Left ventricle myocardium inferior (tissue), 1 donor: ENCODE measurements at regions not wholly inside any gene's neighbourhood (a gene's known extent, or its start where the extent isn't known, plus 50 kb on each side); places are given as distances from the start of the nearest gene placed in this dataset.

Experiments used
- DNase-seq: peaks from one replicate; pipeline ENCODE4 v3.0.0-alpha.2; 2020
- H3K27ac ChIP-seq: fragments of 200-600 bp; replicated peaks from 2 replicates; pipeline ENCODE4 v1.8.0; 2021
- H3K27me3 ChIP-seq: fragments of 200-600 bp; 2 replicates; pipeline ENCODE4 v1.8.0; 2021; ENCODE audit warnings: low read depth
- H3K36me3 ChIP-seq: fragments of 200-600 bp; 2 replicates; pipeline ENCODE4 v1.8.0; 2021
- H3K4me1 ChIP-seq: fragments of 200-600 bp; 2 replicates; pipeline ENCODE4 v1.8.0; 2021
- H3K4me3 ChIP-seq: fragments of 200-600 bp; 2 replicates; pipeline ENCODE4 v1.8.0; 2021; ENCODE audit warnings: mild to moderate bottlenecking, moderate library complexity
- H3K9me3 ChIP-seq: fragments of 200-600 bp; replicated peaks from 2 replicates; pipeline ENCODE4 v1.8.0; 2021
- CTCF ChIP-seq: fragments of 200-600 bp; IDR thresholded peaks from 2 replicates; pipeline ENCODE4 v1.8.0; 2021; ENCODE audit warnings: antibody characterized with exemption, mild to moderate bottlenecking, borderline replicate concordance
- intact Hi-C: fragments of 100-400 bp; cut with micrococcal nuclease; formaldehyde crosslinking; loops from one replicate; pipeline ENCODE4 v1.11.0; 2022
- donor health status: DM: no; HTN: yes; CAD: no; lungs with severe emphysema.

- Histone ChIP-seq H3K4me3 (no peak overlapping the region), H3K36me3 (no peaks in the 10 kb centered on the region), H3K9me3 (no peaks in the 10 kb centered on the region), H3K4me1 (no peaks in the 10 kb centered on the region), H3K27me3 (no peaks in the 10 kb centered on the region), H3K27ac (no peak overlapping the region)
- no peak for TF ChIP-seq CTCF
- DNase-seq, result no peak
- intact Hi-C loops, result no loop called here
Observed at GRCh38 chr9:3689555-3689954, 163.8 kb upstream of the RFX3 start.

GRCh38 chr9:3687145-3687544 lies 161.3 kb upstream of the RFX3 start:
- Histone ChIP-seq H3K27ac (no peak overlapping the region), H3K9me3 (no peaks in the 10 kb centered on the region), H3K36me3 (no peaks in the 10 kb centered on the region), H3K4me1 (no peaks in the 10 kb centered on the region), H3K27me3 (no peaks in the 10 kb centered on the region), H3K4me3 (no peak overlapping the region)
- TF ChIP-seq CTCF, result no peak
- intact Hi-C loops, result no loop called here
- DNase-seq, result no peak

GRCh38 chr9:3682186-3682585 lies 156.4 kb upstream of the RFX3 start:
- Histone ChIP-seq H3K27me3 (no peaks in the 10 kb centered on the region), H3K4me1 (no peaks in the 10 kb centered on the region), H3K36me3 (no peaks in the 10 kb centered on the region), H3K4me3 (no peak overlapping the region), H3K27ac (no peak overlapping the region), H3K9me3 (no peaks in the 10 kb centered on the region)
- no peak for TF ChIP-seq CTCF
- intact Hi-C loops, result no loop called here
- DNase-seq, result no peak

- DNase-seq, result no peak
- intact Hi-C loops, result no loop called here
Observed at GRCh38 chr9:3677541-3677940, 151.7 kb upstream of the RFX3 start.

GRCh38 chr9:3676766-3677165 lies 151.0 kb upstream of the RFX3 start:
- no peak overlapping the region for H3K27ac ChIP-seq
- no peaks in the 10 kb centered on the region for H3K27me3 ChIP-seq
- no peaks in the 10 kb centered on the region for H3K36me3 ChIP-seq
- intact Hi-C loops, result no loop called here
- H3K4me3 ChIP-seq, result no peak overlapping the region
- no peaks in the 10 kb centered on the region for H3K9me3 ChIP-seq
- DNase-seq, result no peak
- H3K4me1 ChIP-seq, result no peaks in the 10 kb centered on the region
- no peak for TF ChIP-seq CTCF

More at GRCh38 chr9:3677541-3677940, 151.7 kb upstream of the RFX3 start:
- Histone ChIP-seq H3K4me3 (no peak overlapping the region), H3K27me3 (no peaks in the 10 kb centered on the region), H3K36me3 (no peaks in the 10 kb centered on the region), H3K9me3 (no peaks in the 10 kb centered on the region), H3K4me1 (no peaks in the 10 kb centered on the region), H3K27ac (no peak overlapping the region)
- TF ChIP-seq CTCF, result no peak

- no peak for DNase-seq
- Histone ChIP-seq H3K36me3 (no peaks in the 10 kb centered on the region), H3K9me3 (no peaks in the 10 kb centered on the region), H3K27me3 (no peaks in the 10 kb centered on the region), H3K27ac (no peak overlapping the region), H3K4me1 (no peaks in the 10 kb centered on the region), H3K4me3 (no peak overlapping the region)
- intact Hi-C loops, result no loop called here
- no peak for TF ChIP-seq CTCF
Observed at GRCh38 chr9:3675946-3676345, 150.1 kb upstream of the RFX3 start.
